HG03442 (cell line): ENCODE measurements at regions not wholly inside any gene's neighbourhood (a gene's known extent, or its start where the extent isn't known, plus 50 kb on each side); places are given as distances from the start of the nearest gene placed in this dataset.
"Not testable (repeated sequence)": the region's sequence is repeated elsewhere in the genome, so short reads cannot be mapped to it uniquely, and the experiment has no call there.

Experiments
- ATAC-seq: cut with Tn5 transposase; IDR thresholded peaks from one replicate; pipeline ENCODE4 v1.9.1; 2021; ENCODE audit warnings: mild to moderate bottlenecking, moderate library complexity; ENCODE audit not compliant: unreplicated experiment

GRCh38 chr11:109480251-109480650 is 58.3 kb downstream of the C11orf87 start:
- no peak for ATAC-seq

GRCh38 chr11:109486129-109486528 is 64.1 kb downstream of the C11orf87 start:
- no peak for ATAC-seq

DNA sequence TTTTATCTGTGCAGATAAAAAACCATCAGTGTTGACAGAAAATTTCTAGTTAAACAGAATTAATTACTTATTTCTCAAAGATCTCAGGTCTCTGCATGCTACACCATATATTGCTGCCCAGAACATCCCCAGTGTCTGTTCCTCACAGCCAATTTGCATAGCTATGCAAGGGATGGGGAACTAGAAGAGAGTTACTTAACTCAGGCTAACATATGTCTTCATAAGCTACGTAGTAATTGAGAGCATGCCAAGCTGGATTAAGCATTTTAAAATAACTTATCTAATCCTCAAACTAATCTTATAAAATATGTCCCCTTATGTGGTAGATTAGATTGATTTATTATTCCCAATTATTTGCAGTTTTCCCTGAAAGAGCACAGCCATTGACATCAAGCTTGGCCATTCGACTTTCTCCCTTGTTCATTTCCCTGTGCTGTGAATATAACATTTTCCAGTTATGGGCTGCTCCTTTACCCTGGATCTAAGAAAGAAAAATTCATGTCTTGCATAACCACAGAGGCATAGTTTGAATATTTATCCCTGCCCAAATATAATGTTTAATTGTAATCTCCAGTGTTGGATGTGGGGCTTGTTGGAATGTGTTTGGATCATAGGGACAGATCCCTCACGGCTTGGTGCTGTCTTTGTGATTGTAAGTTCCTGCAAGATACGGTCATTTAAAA is 69.1 kb downstream of the C11orf87 start:
- ATAC-seq, result no peak

- no peak for ATAC-seq
Observed at GRCh38 chr11:109506115-109506514, 84.1 kb downstream of the C11orf87 start.

- no peak for ATAC-seq
Observed at GRCh38 chr11:109507331-109507730, 85.3 kb downstream of the C11orf87 start.

- ATAC-seq, result no peak
Observed at GRCh38 chr11:109507836-109508561, 86.0 kb downstream of the C11orf87 start.

DNA sequence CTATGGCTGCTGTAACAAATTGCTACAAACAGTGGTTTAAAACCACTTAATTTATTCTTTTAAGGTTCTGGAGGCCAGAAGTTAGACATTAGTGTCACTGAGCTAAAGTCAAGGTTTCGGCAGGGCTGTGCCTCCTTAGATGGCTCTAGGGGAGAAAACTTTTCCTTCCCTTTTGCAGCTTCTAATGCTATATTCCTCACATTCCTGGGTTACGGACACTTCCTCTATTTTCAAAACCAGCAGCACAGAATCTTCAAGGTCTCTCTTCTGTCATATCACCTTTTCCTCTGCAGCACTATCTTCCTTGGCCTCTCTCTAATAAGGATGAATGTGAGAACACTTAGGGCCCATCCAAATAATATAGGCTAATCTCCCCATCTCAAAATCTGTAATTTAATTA is 87.0 kb downstream of the C11orf87 start:
- no peak for ATAC-seq

GRCh38 chr11:109510316-109510715 is 88.3 kb downstream of the C11orf87 start:
- ATAC-seq, result no peak

- ATAC-seq, result no peak
Observed at GRCh38 chr11:109511598-109511997, 89.6 kb downstream of the C11orf87 start.

GRCh38 chr11:109512249-109512648 is 90.3 kb downstream of the C11orf87 start:
- ATAC-seq, result no peak

- no peak for ATAC-seq
Observed at GRCh38 chr11:109512680-109513079, 90.7 kb downstream of the C11orf87 start.

DNA sequence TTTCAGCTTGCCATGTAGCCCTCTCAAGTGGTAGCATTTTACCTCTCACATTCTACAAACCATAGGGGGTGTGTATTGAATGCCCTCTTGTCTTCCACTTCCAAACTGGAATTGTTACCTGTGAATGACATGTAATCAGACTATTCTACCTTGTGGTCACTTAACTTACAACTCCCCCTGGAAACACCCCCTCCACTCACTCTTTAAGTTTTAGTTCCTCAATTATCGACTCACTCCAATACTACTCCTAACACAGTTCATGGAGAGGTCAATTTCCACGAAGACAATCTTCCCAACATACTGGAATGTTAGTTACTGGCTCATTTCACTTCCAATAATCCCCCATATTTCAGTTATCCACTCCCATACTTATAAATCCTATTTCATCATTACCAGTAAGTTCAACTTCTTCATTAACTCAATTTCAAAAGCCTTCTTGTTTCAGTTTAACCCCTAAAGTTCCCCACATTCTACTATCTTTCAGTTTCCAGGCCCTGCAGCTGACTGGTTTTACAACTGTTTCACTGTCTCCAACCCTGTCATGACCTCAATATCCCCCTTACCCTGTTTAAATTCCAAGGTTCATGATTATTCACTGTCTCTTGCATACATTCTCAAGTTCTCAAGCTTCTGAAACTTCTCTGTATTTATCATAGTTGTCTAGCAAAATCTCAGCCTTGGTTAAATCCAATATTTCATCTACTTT is 92.5 kb downstream of the C11orf87 start:
- no peak for ATAC-seq

GRCh38 chr11:109519253-109519652 is 97.3 kb downstream of the C11orf87 start:
- no peak for ATAC-seq

DNA sequence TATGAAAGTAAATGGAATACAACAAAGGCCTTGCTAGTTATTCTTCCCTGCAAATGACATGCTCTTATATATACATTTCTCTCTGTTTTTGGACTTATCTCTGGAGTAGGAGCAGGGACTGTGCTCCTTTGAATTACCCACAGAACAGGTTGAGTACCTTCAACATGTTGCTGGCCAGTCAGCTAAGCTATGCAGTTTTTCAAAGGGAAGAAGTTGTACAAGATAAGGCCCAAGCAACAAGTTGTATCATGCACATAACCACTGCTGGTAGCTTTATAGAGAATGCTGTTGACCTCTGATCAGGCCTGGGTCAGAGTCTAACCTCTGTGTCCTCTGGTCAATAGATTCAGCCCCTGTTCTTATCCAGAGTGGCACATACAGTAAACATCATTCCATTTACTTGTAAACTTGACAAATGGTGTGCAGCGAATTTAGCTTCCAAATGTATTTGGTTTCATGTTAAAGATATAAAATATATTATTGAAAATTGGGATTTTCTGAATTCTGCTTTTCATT is 99.6 kb downstream of the C11orf87 start:
- no peak for ATAC-seq

DNA sequence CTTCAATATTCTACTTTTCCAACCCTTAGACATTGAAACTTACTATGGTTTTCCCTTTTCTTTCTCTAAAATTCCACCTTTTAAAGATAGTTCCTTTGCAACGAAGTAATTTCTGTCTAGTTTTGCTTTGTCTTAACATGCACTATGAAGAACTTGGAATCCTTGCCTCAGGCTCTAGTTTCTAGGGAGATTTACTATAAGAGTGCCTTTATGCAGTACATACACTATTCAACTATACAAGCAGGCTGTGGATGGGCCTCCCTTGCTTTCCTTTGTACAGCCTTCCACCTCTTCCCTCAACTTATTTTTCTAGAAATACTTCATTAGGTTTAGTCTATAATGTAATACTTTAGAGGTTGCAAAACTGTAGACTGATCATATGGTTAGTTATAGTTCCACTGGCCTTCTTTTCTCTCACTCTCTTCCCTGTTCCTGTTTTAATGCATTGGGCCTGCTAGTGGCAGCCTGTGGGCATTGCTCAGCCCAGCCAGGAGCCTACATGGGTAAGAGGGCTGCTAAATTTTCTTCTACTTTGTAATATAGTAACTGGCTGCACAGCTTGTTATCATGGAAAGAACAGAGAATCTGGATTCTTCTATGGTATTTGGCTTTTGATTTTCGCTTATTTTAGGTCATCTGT is 100.2 kb downstream of the C11orf87 start:
- ATAC-seq, result no peak

DNA sequence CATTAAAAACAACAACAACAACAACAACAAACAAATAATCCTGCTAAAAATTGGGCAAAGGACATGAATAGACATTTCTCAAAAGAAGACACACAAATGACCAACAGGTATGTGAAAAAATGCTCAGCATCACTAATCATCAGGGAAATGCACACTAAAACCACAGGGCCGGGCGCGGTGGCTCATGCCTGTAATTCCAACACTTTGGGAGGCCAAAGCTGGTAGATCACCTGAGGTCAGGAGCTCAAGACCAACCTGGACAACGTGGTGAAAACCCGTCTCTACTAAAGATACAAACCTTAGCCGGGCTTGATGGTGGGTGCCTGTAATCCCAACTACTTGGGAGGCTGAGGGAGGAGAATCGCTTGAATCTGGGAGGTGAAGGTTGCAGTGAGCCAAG is 103.6 kb downstream of the C11orf87 start:
- ATAC-seq, result not testable (repeated sequence)

DNA sequence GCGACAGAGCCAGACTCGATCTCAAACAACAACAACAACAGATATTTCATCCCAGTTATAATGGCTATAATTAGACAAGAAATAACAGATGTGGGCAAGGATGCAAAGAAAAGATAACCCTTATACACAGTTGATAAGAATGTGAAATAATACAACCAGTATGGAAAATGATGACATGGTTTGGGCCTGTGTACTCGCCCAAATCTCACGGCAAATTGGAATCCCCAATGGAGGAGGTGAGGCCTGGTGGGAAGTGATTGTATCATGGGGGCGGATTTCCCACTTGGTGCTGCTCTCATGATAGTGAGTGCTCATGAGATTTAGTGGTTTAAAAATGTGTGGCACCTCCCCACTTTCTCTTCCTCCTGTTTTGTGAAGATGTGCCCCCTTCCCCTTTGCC is 104.1 kb downstream of the C11orf87 start:
- ATAC-seq, result no peak

- no peak for ATAC-seq
Observed at GRCh38 chr11:109526931-109527330, 104.9 kb downstream of the C11orf87 start.

DNA sequence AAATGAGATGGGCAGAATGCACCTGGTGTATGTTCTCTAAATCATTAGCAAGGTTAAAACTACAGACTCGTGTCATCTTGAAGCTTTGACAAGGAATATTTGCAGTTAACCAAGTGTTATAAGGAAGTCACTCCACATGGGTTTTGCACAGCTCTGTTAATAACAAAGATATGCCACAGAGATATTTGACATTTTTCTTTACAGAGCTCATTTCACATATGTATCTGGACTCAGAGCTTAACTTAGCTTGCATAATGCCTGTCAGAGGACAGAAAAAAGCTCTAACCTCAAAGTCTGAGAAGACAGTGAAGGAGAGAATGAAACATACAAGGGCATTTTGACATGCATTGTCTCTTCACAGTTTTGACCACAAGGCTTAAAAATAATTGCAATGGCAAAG is 105.5 kb downstream of the C11orf87 start:
- ATAC-seq, result no peak

DNA sequence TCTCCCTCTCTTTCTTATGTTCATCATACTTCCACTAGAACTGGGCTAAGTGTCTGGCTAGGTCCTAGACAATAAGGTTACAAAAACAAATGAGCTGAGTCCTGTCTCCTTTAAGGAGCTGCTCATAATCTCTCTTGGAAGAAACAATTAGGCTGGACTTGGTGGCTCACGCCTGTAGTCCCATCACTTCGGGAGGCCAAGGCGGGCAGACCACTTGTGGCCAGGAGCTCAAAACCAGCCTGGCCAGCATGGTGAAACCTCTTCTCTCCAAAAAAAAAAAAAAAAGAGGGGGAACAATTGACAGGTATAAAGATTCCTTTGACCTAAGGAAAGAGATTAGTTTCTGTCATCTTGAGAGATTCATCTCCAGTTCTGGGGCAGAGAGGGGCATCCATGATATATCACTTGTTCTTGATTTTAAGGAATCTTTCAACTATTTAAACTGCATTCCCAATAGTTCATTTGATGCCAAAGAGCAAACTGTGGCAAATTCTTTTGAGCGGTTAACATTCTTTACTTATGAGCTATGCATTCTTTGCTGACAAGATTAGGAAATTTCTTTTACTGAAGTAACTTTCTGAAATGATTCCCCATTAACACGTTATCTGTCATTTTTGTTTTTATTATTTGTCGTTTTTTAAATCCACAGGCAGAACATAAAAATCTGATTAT is 125.5 kb downstream of the C11orf87 start:
- ATAC-seq, result no peak

GRCh38 chr11:109552376-109552775 is 130.4 kb downstream of the C11orf87 start:
- ATAC-seq, result no peak
